Heart left ventricle (tissue), 13 donors: ENCODE measurements at regions not wholly inside any gene's neighbourhood (a gene's known extent, or its start where the extent isn't known, plus 50 kb on each side); places are given as distances from the start of the nearest gene placed in this dataset.

ENCODE experiments used
- CTCF ChIP-seq, 12 donors: fragments of 200-600 bp; sonication (generic) in 4 of 12; IDR thresholded peaks; one replicate each; pipeline versions ENCODE4 v1.5.0 to v1.8.0; 2018 to 2022; ENCODE audit warnings: antibody characterized with exemption in 12 of 12, mild to moderate bottlenecking in 5 of 12
- POLR2A ChIP-seq, 2 donors: fragments of 450-650 bp; IDR thresholded peaks; one replicate each; pipeline ENCODE4 v1.6.1; 2017; ENCODE audit warnings: antibody characterized with exemption in 2 of 2, mild to moderate bottlenecking in 2 of 2, moderate library complexity in 2 of 2
- donor health status: ischemic (EF 13 %, LVEDD 7.1; RV severe dilation, severe dysfunction).
- donor health status: DM: no; HTN: yes; CAD: no.
- donor health status: DM: no; HTN: no; CAD: no.
- donor health status: ischemic (EF 25% LVEDD 6.9; RV normal size, moderate dysfunction).
- donor health status: ischemic (EF 25% LVEDD 5.7; RV mildly dilated, moderate dysfunction).
- donor health status: ischemic (EF 35%, LVEDD 5.7; RV mildly dilated, moderate dysfunction).
- donor health status: nonischemic (EF 11% LVEDD 7.7; RV severe dilation, severe dysfunction).
- donor health status: DM: yes; HTN: yes; CAD: no.
- donor health status: PGD.
- donor health status: ischemic (EF 29% LVEDD 5.4; RV normal size, mild dysfunction).
- donor health status: nonischemic (EF 23%, LVEDD 6.1; RV moderate dilation, normal function).

GRCh38 chr6:8507286-8507685, 71.9 kb upstream of the SLC35B3 start:
- no peak for TF ChIP-seq POLR2A (IDR thresholded peaks at IDR 0.05)
- no peak for TF ChIP-seq CTCF (IDR thresholded peaks at IDR 0.05)
